GM12872 (cell line): ENCODE measurements at regions not wholly inside any gene's neighbourhood (a gene's known extent, or its start where the extent isn't known, plus 50 kb on each side); places are given as distances from the start of the nearest gene placed in this dataset.

Source experiments
- TF ChIP-seq, protein P1 (sequence below): IDR thresholded peaks from 3 replicates; pipeline ENCODE4 v1.5.1; 2011; ENCODE audit warnings: low read depth, mild to moderate bottlenecking, low read length, moderate library complexity; ENCODE audit not compliant: insufficient read depth

GRCh38 chr6:76992553-76992952 lies 470.7 kb downstream of the HTR1B start:
- TF ChIP-seq, protein P1, sequence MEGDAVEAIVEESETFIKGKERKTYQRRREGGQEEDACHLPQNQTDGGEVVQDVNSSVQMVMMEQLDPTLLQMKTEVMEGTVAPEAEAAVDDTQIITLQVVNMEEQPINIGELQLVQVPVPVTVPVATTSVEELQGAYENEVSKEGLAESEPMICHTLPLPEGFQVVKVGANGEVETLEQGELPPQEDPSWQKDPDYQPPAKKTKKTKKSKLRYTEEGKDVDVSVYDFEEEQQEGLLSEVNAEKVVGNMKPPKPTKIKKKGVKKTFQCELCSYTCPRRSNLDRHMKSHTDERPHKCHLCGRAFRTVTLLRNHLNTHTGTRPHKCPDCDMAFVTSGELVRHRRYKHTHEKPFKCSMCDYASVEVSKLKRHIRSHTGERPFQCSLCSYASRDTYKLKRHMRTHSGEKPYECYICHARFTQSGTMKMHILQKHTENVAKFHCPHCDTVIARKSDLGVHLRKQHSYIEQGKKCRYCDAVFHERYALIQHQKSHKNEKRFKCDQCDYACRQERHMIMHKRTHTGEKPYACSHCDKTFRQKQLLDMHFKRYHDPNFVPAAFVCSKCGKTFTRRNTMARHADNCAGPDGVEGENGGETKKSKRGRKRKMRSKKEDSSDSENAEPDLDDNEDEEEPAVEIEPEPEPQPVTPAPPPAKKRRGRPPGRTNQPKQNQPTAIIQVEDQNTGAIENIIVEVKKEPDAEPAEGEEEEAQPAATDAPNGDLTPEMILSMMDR = no peak

DNA sequence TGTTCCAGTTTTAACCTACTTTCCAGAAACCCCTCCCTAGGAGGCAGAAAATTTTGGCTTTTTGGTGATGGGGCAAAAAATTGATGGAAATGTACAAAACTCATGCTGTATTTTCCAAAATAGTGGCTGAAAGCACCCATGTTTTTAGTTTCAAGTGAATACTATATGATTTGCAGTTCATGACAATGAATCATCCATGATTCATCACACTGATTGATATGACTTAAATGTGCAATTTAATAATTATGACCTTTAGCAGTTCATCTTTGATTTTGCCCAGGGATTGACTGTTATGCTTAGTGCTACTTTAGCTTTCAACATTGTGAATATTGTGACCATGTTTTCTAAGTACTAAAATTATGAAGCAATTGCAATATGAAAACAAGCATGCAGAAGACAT lies 478.7 kb downstream of the HTR1B start:
- TF ChIP-seq, protein P1 = no peak

DNA sequence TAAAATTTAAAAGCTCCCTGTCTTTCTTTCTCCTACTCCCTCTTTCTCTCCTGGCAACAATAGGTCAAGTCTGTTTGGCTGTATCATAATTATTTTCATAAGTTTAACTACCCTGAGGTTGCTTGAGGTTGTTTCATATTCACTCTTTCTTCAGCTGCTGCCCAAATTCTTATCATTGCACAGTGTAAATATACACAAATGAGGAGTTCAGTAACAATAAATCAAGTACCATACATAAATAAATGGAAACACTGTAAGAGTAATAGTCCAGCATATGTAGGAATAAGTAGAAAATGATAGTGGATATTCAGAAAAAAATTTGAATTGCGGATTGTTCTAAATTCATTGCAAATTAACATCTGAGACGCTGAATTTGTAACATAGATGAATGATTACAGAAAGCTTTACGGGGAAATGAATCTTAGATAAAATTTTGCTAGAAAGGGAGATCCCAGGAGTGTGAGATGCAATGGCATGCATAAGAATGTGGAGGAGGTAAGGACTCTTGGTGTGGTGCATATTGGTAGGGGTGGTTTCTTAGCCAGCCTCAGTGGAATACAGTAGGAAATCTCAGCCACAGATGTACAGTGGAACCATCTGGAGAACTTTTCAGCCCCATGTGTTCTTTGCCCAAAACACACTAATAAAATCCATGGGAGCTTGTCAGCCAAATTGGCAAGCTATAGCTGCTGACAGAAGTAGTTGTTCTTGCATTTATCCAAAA lies 480.7 kb downstream of the HTR1B start:
- TF ChIP-seq, protein P1 = no peak

- TF ChIP-seq, protein P1 = no peak
These were observed 490.8 kb downstream of the HTR1B start for GRCh38 chr6:76972474-76972873.

GRCh38 chr6:76942203-76942966 lies 520.9 kb downstream of the HTR1B start:
- TF ChIP-seq, protein P1 = no peak

DNA sequence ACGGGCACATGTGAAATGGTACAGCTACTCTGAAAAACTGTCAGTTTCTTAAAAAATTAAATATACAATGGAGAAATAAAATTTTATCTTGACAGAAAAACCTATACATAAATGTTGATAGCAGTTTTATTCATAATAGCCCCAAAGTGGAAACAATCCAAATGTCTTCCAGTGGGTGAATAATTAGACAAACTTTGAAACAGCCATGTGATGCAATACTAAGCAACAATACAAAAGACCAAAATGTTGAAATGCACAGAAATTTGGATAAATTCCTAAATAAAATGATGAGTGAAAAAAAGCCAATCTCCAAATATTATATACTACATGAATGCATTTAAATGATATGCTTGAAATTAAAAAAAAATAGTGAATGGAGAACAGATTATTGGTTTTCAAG lies 523.1 kb downstream of the HTR1B start:
- TF ChIP-seq, protein P1 = no peak

DNA sequence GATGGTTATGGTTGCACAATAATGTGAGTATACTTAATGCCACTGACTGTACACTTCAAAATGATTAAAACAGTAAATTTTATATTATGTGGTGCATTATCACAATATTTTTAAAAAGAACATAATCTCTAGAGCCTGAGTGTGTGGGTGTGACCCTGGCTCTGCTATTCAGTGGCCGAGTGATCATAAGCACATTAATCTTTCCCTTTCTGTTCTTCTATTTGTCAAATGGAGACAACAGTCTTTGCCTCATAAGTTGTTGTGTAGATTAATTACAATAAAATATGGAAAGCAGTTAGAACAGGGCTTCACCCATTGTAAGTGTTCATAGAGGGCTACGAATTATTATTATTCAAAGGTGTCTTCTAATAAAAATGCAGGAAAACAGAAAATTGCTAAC lies 548.6 kb downstream of the HTR1B start:
- TF ChIP-seq, protein P1 = no peak
